Smooth muscle cell (in vitro differentiated cells): ENCODE measurements at regions not wholly inside any gene's neighbourhood (a gene's known extent, or its start where the extent isn't known, plus 50 kb on each side); places are given as distances from the start of the nearest gene placed in this dataset.

ENCODE experiments used
- DNase-seq: peaks from one replicate; lab custom pipeline; 2025; ENCODE audit not compliant: unreplicated experiment; lab: John Stamatoyannopoulos, UW
- H2AFZ ChIP-seq: fragments of 200-600 bp; sonication (generic); 2 replicates; pipeline ENCODE4 v1.6.0; 2016; ENCODE audit warnings: antibody characterized with exemption, low read depth, mild to moderate bottlenecking
- H3F3A ChIP-seq: fragments of 200-600 bp; sonication (generic); 2 replicates; pipeline ENCODE4 v1.6.0; 2017; ENCODE audit warnings: antibody characterized with exemption, low read depth
- H3K27ac ChIP-seq: fragments of 200-600 bp; sonication (generic); 2 replicates; pipeline ENCODE4 v1.5.1; 2016; ENCODE audit warnings: low read depth, mild to moderate bottlenecking
- H3K27me3 ChIP-seq: fragments of 200-600 bp; sonication (generic); 2 replicates; pipeline ENCODE4 v1.6.1; 2016; ENCODE audit warnings: low read depth, mild to moderate bottlenecking
- H3K36me3 ChIP-seq: fragments of 200-600 bp; sonication (generic); 2 replicates; pipeline ENCODE4 v1.5.1; 2016; ENCODE audit warnings: low read depth
- H3K4me1 ChIP-seq: fragments of 200-600 bp; sonication (generic); 2 replicates; pipeline ENCODE4 v1.5.1; 2016; ENCODE audit warnings: low read depth
- H3K4me2 ChIP-seq: fragments of 200-600 bp; sonication (generic); 2 replicates; pipeline ENCODE4 v1.6.0; 2016; ENCODE audit warnings: mild to moderate bottlenecking
- H3K4me3 ChIP-seq: fragments of 200-600 bp; sonication (generic); 2 replicates; pipeline ENCODE4 v1.5.1; 2016; ENCODE audit warnings: mild to moderate bottlenecking
- H3K79me2 ChIP-seq: fragments of 200-600 bp; sonication (generic); 2 replicates; pipeline ENCODE4 v1.6.0; 2016; ENCODE audit warnings: low read depth, mild to moderate bottlenecking
- H3K9ac ChIP-seq: fragments of 200-600 bp; sonication (generic); 2 replicates; pipeline ENCODE4 v1.6.0; 2016; ENCODE audit warnings: low read depth
- H3K9me3 ChIP-seq: fragments of 200-600 bp; sonication (generic); replicated peaks from 2 replicates; pipeline ENCODE4 v1.5.1; 2016; ENCODE audit warnings: low read depth
- H4K20me1 ChIP-seq: fragments of 200-600 bp; sonication (generic); 2 replicates; pipeline ENCODE4 v1.6.0; 2016; ENCODE audit warnings: low read depth
- CTCF ChIP-seq: fragments of 200-600 bp; sonication (generic); IDR thresholded peaks from 2 replicates; pipeline ENCODE4 v1.5.1; 2017; ENCODE audit warnings: borderline replicate concordance, mild to moderate bottlenecking, antibody characterized with exemption; ENCODE audit not compliant: insufficient read depth, poor library complexity, severe bottlenecking
- WGBS: methylation state at CpG from one replicate; pipeline ENCODE4 v1.1.7; 2016; ENCODE audit warnings: low lambda C conversion rate; 5-methylcytosine and 5-hydroxymethylcytosine counted together

- H3K4me2 ChIP-seq, result no peak overlapping the region
- no peak overlapping the region for H3K4me3 ChIP-seq
- no peaks in the 10 kb centered on the region for H3K79me2 ChIP-seq
- H4K20me1 ChIP-seq, result no peaks in the 10 kb centered on the region
- WGBS, result 91% methylated on average over 13 of the region's 17 CpGs
- H3K36me3 ChIP-seq, result no peaks in the 10 kb centered on the region
- TF ChIP-seq CTCF, result no peak
- H3K4me1 ChIP-seq, result no peaks in the 10 kb centered on the region
- no peak overlapping the region for H3K9ac ChIP-seq
- DNase-seq, result no peak
- peaks cover 3% of the 10 kb centered on the region for H3K27me3 ChIP-seq
- no peak overlapping the region for H3K27ac ChIP-seq
- H3K9me3 ChIP-seq, result no peaks in the 10 kb centered on the region
- no peaks in the 10 kb centered on the region for H3F3A ChIP-seq
- H2AFZ ChIP-seq, result no peak overlapping the region
Measured at GRCh38 chr7:125467996-125468854, 538.6 kb upstream of the POT1 start.

GRCh38 chr7:125465527-125465926 lies 535.9 kb upstream of the POT1 start:
- no peak overlapping the region for H2AFZ ChIP-seq
- TF ChIP-seq CTCF, result no peak
- no peak overlapping the region for H3K4me3 ChIP-seq
- H4K20me1 ChIP-seq, result no peaks in the 10 kb centered on the region
- no peaks in the 10 kb centered on the region for H3K27me3 ChIP-seq
- no peak overlapping the region for H3K4me2 ChIP-seq
- no peak overlapping the region for H3K9ac ChIP-seq
- no peaks in the 10 kb centered on the region for H3K9me3 ChIP-seq
- no peaks in the 10 kb centered on the region for H3K4me1 ChIP-seq
- H3K79me2 ChIP-seq, result no peaks in the 10 kb centered on the region
- DNase-seq, result no peak
- H3K36me3 ChIP-seq, result no peaks in the 10 kb centered on the region
- no peaks in the 10 kb centered on the region for H3F3A ChIP-seq
- no peak overlapping the region for H3K27ac ChIP-seq
- WGBS, result 69% methylated on average over 3 of the region's 3 CpGs

- DNase-seq, result no peak
- H3K27ac ChIP-seq, result no peak overlapping the region
- H3K4me2 ChIP-seq, result no peak overlapping the region
- TF ChIP-seq CTCF, result no peak
- H3K4me1 ChIP-seq, result no peaks in the 10 kb centered on the region
- H3K4me3 ChIP-seq, result no peak overlapping the region
- no peaks in the 10 kb centered on the region for H3F3A ChIP-seq
- H4K20me1 ChIP-seq, result no peaks in the 10 kb centered on the region
- H3K79me2 ChIP-seq, result no peaks in the 10 kb centered on the region
- whole genome bisulfite sequencing, result 98% methylated on average over 2 of the region's 2 CpGs
- no peak overlapping the region for H2AFZ ChIP-seq
- no peaks in the 10 kb centered on the region for H3K9me3 ChIP-seq
- H3K27me3 ChIP-seq, result no peaks in the 10 kb centered on the region
- H3K36me3 ChIP-seq, result no peaks in the 10 kb centered on the region
- H3K9ac ChIP-seq, result no peak overlapping the region
Measured at GRCh38 chr7:125462615-125463014, 533.0 kb upstream of the POT1 start.

GRCh38 chr7:125459038-125459437 lies 529.4 kb upstream of the POT1 start:
- no peak overlapping the region for H2AFZ ChIP-seq
- no peaks in the 10 kb centered on the region for H3K79me2 ChIP-seq
- no peaks in the 10 kb centered on the region for H3F3A ChIP-seq
- DNase-seq, result no peak
- H3K4me1 ChIP-seq, result no peaks in the 10 kb centered on the region
- H3K27ac ChIP-seq, result no peak overlapping the region
- no peak overlapping the region for H3K9ac ChIP-seq
- H3K36me3 ChIP-seq, result no peaks in the 10 kb centered on the region
- no peak overlapping the region for H3K4me3 ChIP-seq
- TF ChIP-seq CTCF, result no peak
- no peak overlapping the region for H3K4me2 ChIP-seq
- no peaks in the 10 kb centered on the region for H4K20me1 ChIP-seq
- H3K27me3 ChIP-seq, result no peaks in the 10 kb centered on the region
- no peaks in the 10 kb centered on the region for H3K9me3 ChIP-seq
